ENCODE measurements at regions not wholly inside any gene's neighbourhood (a gene's known extent, or its start where the extent isn't known, plus 50 kb on each side); places are given as distances from the start of the nearest gene placed in this dataset.

DNA sequence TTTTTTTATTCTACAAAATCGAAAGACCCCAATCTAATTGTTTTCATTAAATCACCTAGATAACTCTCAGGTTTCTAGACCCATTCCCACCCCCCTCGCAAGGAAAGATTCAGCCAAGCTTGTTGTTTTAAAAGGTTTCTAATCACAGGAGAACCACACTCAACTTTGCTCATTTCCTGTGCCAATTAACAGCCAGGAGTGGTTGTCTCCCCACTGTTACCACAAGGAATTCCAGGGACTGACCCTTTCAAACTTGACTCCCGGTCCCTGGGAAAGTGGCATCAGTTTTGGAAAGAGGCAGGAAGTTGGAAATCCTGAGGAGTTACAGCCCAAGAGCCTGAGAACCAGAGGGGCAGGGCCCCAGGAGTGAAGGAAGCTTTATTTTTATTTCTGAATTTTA lies 561.3 kb upstream of the JAG1 start:
- TF ChIP-seq, protein P1, sequence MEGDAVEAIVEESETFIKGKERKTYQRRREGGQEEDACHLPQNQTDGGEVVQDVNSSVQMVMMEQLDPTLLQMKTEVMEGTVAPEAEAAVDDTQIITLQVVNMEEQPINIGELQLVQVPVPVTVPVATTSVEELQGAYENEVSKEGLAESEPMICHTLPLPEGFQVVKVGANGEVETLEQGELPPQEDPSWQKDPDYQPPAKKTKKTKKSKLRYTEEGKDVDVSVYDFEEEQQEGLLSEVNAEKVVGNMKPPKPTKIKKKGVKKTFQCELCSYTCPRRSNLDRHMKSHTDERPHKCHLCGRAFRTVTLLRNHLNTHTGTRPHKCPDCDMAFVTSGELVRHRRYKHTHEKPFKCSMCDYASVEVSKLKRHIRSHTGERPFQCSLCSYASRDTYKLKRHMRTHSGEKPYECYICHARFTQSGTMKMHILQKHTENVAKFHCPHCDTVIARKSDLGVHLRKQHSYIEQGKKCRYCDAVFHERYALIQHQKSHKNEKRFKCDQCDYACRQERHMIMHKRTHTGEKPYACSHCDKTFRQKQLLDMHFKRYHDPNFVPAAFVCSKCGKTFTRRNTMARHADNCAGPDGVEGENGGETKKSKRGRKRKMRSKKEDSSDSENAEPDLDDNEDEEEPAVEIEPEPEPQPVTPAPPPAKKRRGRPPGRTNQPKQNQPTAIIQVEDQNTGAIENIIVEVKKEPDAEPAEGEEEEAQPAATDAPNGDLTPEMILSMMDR (conservative IDR thresholded peaks at IDR 0.05) = no peak
- no peak for TF ChIP-seq EZH2 (IDR thresholded peaks at IDR 0.05; ENCODE audit: low read depth)
